Iris pigment epithelial cell (primary cell): ENCODE measurements at regions not wholly inside any gene's neighbourhood (a gene's known extent, or its start where the extent isn't known, plus 50 kb on each side); places are given as distances from the start of the nearest gene placed in this dataset.
"Not testable (repeated sequence)": the region's sequence is repeated elsewhere in the genome, so short reads cannot be mapped to it uniquely, and the experiment has no call there.

Source experiments
- DNase-seq: peaks from one replicate; pipeline ENCODE4 v3.0.0-alpha.2; 2011; ENCODE audit warnings: low read depth

- DNase-seq, result no peak
These were observed 504.1 kb downstream of the PCDH11X start for GRCh38 chrX:92283308-92283707.

- DNase-seq, result not testable (repeated sequence)
These were observed 518.9 kb downstream of the PCDH11X start for GRCh38 chrX:92298067-92298466.

GRCh38 chrX:92333194-92333593 lies 554.0 kb downstream of the PCDH11X start:
- not testable (repeated sequence) for DNase-seq

GRCh38 chrX:92351065-92351464 lies 571.9 kb downstream of the PCDH11X start:
- not testable (repeated sequence) for DNase-seq

GRCh38 chrX:92351511-92351910 lies 572.3 kb downstream of the PCDH11X start:
- no peak for DNase-seq
